PFSK-1 (cell line): ENCODE measurements at regions not wholly inside any gene's neighbourhood (a gene's known extent, or its start where the extent isn't known, plus 50 kb on each side); places are given as distances from the start of the nearest gene placed in this dataset.

Experiments used
- FOXP2 ChIP-seq: optimal IDR thresholded peaks from 2 replicates; pipeline ENCODE3; 2011; ENCODE audit warnings: borderline replicate concordance, control low read depth, inconsistent platforms; ENCODE audit not compliant: insufficient read depth; ENCODE audit errors: extremely low read length, extremely low read depth
- POLR2AphosphoS5 ChIP-seq: IDR thresholded peaks from 2 replicates; pipeline ENCODE4 v1.6.1; 2012; ENCODE audit warnings: low read depth, mild to moderate bottlenecking, control low read depth, low read length, moderate library complexity
- REST ChIP-seq, 2 experiments: IDR thresholded peaks; 2 replicates each; pipeline versions ENCODE4 v1.6.1 to v1.8.0; 2011 to 2012; ENCODE audit warnings: low read depth in 2 of 2, low read length in 2 of 2, control low read depth in 1 of 2, inconsistent platforms in 1 of 2, mild to moderate bottlenecking in 1 of 2, moderate library complexity in 1 of 2; ENCODE audit not compliant: insufficient read depth in 1 of 2
- SIN3A ChIP-seq: IDR thresholded peaks from 2 replicates; pipeline ENCODE4 v1.6.1; 2012; ENCODE audit warnings: mild to moderate bottlenecking, low read length, moderate library complexity, borderline replicate concordance; ENCODE audit not compliant: insufficient read depth
- TAF1 ChIP-seq: IDR thresholded peaks from 2 replicates; pipeline ENCODE4 v1.6.1; 2012; ENCODE audit warnings: low read length, control low read depth, borderline replicate concordance; ENCODE audit not compliant: insufficient read depth

GRCh38 chr14:58783792-58784511 lies 146.2 kb downstream of the DACT1 start:
- no peak for TF ChIP-seq SIN3A

- no peak for TF ChIP-seq FOXP2
Measured at GRCh38 chr14:58784931-58785330, 147.2 kb downstream of the DACT1 start.

GRCh38 chr14:58785701-58786100 lies 147.9 kb downstream of the DACT1 start:
- TF ChIP-seq SIN3A (no peak), TAF1 (no peak), POLR2AphosphoS5 (no peak), FOXP2 (no peak), REST (IDR thresholded peaks at IDR 0.05; ENCODE audit: insufficient read depth in 1 of 2, low read depth in 2 of 2, low read length in 2 of 2) (no peak)

- TF ChIP-seq POLR2AphosphoS5 = no peak
- no peak for TF ChIP-seq REST (IDR thresholded peaks at IDR 0.05; ENCODE audit: insufficient read depth in 1 of 2, low read depth in 2 of 2, low read length in 2 of 2)
- TF ChIP-seq FOXP2 = no peak
- TF ChIP-seq SIN3A = no peak
- no peak for TF ChIP-seq TAF1
Measured at GRCh38 chr14:58787592-58787991, 149.8 kb downstream of the DACT1 start.

GRCh38 chr14:58788655-58789503 lies 151.1 kb downstream of the DACT1 start:
- no peak for TF ChIP-seq SIN3A
- no peak for TF ChIP-seq REST (IDR thresholded peaks at IDR 0.05; ENCODE audit: insufficient read depth in 1 of 2, low read depth in 2 of 2, low read length in 2 of 2)
- no peak for TF ChIP-seq FOXP2
- TF ChIP-seq TAF1 = no peak
- TF ChIP-seq POLR2AphosphoS5 = no peak

GRCh38 chr14:58789736-58790135 lies 152.0 kb downstream of the DACT1 start:
- TF ChIP-seq SIN3A (no peak), REST (IDR thresholded peaks at IDR 0.05; ENCODE audit: insufficient read depth in 1 of 2, low read depth in 2 of 2, low read length in 2 of 2) (no peak), TAF1 (no peak), POLR2AphosphoS5 (no peak), FOXP2 (no peak)
